A549 (cell line): ENCODE measurements at regions not wholly inside any gene's neighbourhood (a gene's known extent, or its start where the extent isn't known, plus 50 kb on each side); places are given as distances from the start of the nearest gene placed in this dataset.

Experiments used
- CHD2 ChIP-seq: fragments of 150-350 bp; IDR thresholded peaks from 2 replicates; pipeline ENCODE4 v1.6.1; 2014; ENCODE audit warnings: low read length; ENCODE audit not compliant: partially characterized antibody
- CTCF ChIP-seq: fragments of >200 bp; sonication (Bioruptor Twin); formaldehyde crosslinking; IDR thresholded peaks from 3 replicates; pipeline ENCODE4 v1.5.1; 2016
- ELK1 ChIP-seq: fragments of 150-350 bp; IDR thresholded peaks from 2 replicates; pipeline ENCODE4 v1.6.1; 2014; ENCODE audit warnings: low read depth, mild to moderate bottlenecking, low read length
- EP300 ChIP-seq, 2 experiments: fragments of >200 bp; sonication (Bioruptor Twin); formaldehyde crosslinking; IDR thresholded peaks; 2 replicates in 1 of 2; 3 replicates in 1 of 2; pipeline ENCODE4 v1.6.1; 2016 to 2017
- HMGXB4 ChIP-seq: fragments of 250-450 bp; sonication (Bioruptor Pico); IDR thresholded peaks from 2 replicates; pipeline ENCODE4 v1.5.0; 2021; ENCODE audit warnings: mild to moderate bottlenecking, moderate library complexity, borderline replicate concordance
- KDM1A ChIP-seq: fragments of 200-600 bp; sonication (generic); IDR thresholded peaks from 2 replicates; pipeline ENCODE4 v1.6.1; 2016; ENCODE audit warnings: low read depth, mild to moderate bottlenecking
- KDM5A ChIP-seq: fragments of 200-600 bp; sonication (generic); IDR thresholded peaks from 2 replicates; pipeline ENCODE4 v1.6.1; 2016; ENCODE audit warnings: antibody characterized with exemption, mild to moderate bottlenecking
- MYC ChIP-seq: IDR thresholded peaks from 2 replicates; pipeline ENCODE4 v1.6.1; 2012; ENCODE audit warnings: mild to moderate bottlenecking, inconsistent platforms, low read length, improper control_type of control experiment, borderline replicate concordance
- NFE2L2 ChIP-seq: fragments of 150-350 bp; conservative IDR thresholded peaks from 2 replicates; pipeline ENCODE4 v1.6.1; 2014; ENCODE audit warnings: low read length
- POLR2A ChIP-seq: IDR thresholded peaks from 2 replicates; pipeline ENCODE4 v1.6.1; 2012; ENCODE audit warnings: mild to moderate bottlenecking, low read length
- REST ChIP-seq: fragments of 200-600 bp; sonication (generic); IDR thresholded peaks from 2 replicates; pipeline ENCODE4 v1.6.1; 2016; ENCODE audit warnings: antibody characterized with exemption, mild to moderate bottlenecking, moderate library complexity
- SMC3 ChIP-seq: fragments of >200 bp; sonication (Bioruptor Twin); formaldehyde crosslinking; IDR thresholded peaks from 3 replicates; pipeline ENCODE4 v1.6.1; 2018; ENCODE audit warnings: inconsistent platforms
- USF2 ChIP-seq: fragments of 450-650 bp; IDR thresholded peaks from 2 replicates; pipeline ENCODE4 v1.6.1; 2014; ENCODE audit warnings: antibody characterized with exemption

GRCh38 chr6:118720125-118720473 is 68.7 kb upstream of the CEP85L start:
- TF ChIP-seq CTCF (no peak), ELK1 (no peak), MYC (no peak), USF2 (no peak), REST (no peak), CHD2 (no peak), HMGXB4 (CRISPR knock-in tag) (no peak), SMC3 (no peak), EP300 (IDR thresholded peaks at IDR 0.05) (no peak), KDM1A (no peak), KDM5A (no peak), POLR2A (no peak), NFE2L2 (no peak)
